ENCODE measurements at regions not wholly inside any gene's neighbourhood (a gene's known extent, or its start where the extent isn't known, plus 50 kb on each side); places are given as distances from the start of the nearest gene placed in this dataset.

- no peak for TF ChIP-seq CTCF (IDR thresholded peaks at IDR 0.05)
- no peak for TF ChIP-seq EP300 (IDR thresholded peaks at IDR 0.05)
- no peak for TF ChIP-seq POLR2A (IDR thresholded peaks at IDR 0.05)
Measured at GRCh38 chr21:27108701-27109100, 141.8 kb upstream of the ADAMTS5 start.
